GM23338 (cell line): ENCODE measurements at regions not wholly inside any gene's neighbourhood (a gene's known extent, or its start where the extent isn't known, plus 50 kb on each side); places are given as distances from the start of the nearest gene placed in this dataset.

Source experiments
- ATAC-seq: fragments of 200-7000 bp; cut with Tn5 transposase; 3 replicates; pipeline ENCODE4 v1.9.1; 2020
- DNase-seq: peaks from one replicate; pipeline ENCODE4 v3.0.0-alpha.2; 2015; ENCODE audit warnings: low spot score
- H2AFZ ChIP-seq: fragments of 200-600 bp; sonication (generic); 2 replicates; pipeline ENCODE4 v1.8.0; 2016; ENCODE audit warnings: antibody characterized with exemption, mild to moderate bottlenecking, moderate library complexity
- H3F3A ChIP-seq: fragments of 200-600 bp; sonication (generic); replicated peaks from 2 replicates; pipeline ENCODE4 v1.8.0; 2017; ENCODE audit warnings: antibody characterized with exemption, mixed run types, low read depth
- H3K27ac ChIP-seq: fragments of 200-600 bp; sonication (generic); 2 replicates; pipeline ENCODE4 v1.6.1; 2016; ENCODE audit warnings: low read depth
- H3K27me3 ChIP-seq: fragments of 200-600 bp; sonication (generic); 2 replicates; pipeline ENCODE4 v1.8.0; 2016; ENCODE audit warnings: mild to moderate bottlenecking, mixed run types, moderate library complexity; ENCODE audit not compliant: insufficient read depth
- H3K36me3 ChIP-seq: fragments of 200-600 bp; sonication (generic); 2 replicates; pipeline ENCODE4 v1.8.0; 2016; ENCODE audit warnings: mild to moderate bottlenecking; ENCODE audit not compliant: insufficient read depth
- H3K4me1 ChIP-seq: fragments of 200-600 bp; sonication (generic); 2 replicates; pipeline ENCODE4 v1.8.0; 2016; ENCODE audit warnings: mild to moderate bottlenecking, moderate library complexity; ENCODE audit not compliant: insufficient read depth
- H3K4me2 ChIP-seq: fragments of 200-600 bp; sonication (generic); 2 replicates; pipeline ENCODE4 v1.7.1; 2017; ENCODE audit warnings: mixed run types
- H3K4me3 ChIP-seq: fragments of 200-600 bp; sonication (generic); 2 replicates; pipeline ENCODE4 v1.6.1; 2016; ENCODE audit warnings: mixed run types
- H3K79me2 ChIP-seq: fragments of 200-600 bp; sonication (generic); replicated peaks from 2 replicates; pipeline ENCODE4 v1.8.0; 2017; ENCODE audit warnings: mild to moderate bottlenecking; ENCODE audit not compliant: insufficient read depth
- H3K9me2 ChIP-seq: fragments of 200-600 bp; sonication (generic); 2 replicates; pipeline ENCODE4 v1.8.0; 2017; ENCODE audit not compliant: insufficient read depth
- H4K20me1 ChIP-seq: fragments of 200-600 bp; sonication (generic); replicated peaks from 2 replicates; pipeline ENCODE4 v1.8.0; 2017; ENCODE audit warnings: mild to moderate bottlenecking; ENCODE audit not compliant: insufficient read depth
- H3K27ac Mint-ChIP-seq: 2 replicates; pipeline ENCODE4 v1.8.0; 2020; ENCODE audit warnings: inconsistent platforms, mild to moderate bottlenecking, moderate library complexity, mixed read lengths
- H3K27me3 Mint-ChIP-seq: 3 replicates; pipeline ENCODE4 v1.8.0; 2022; ENCODE audit warnings: low read depth, mild to moderate bottlenecking, moderate library complexity, mixed read lengths, inconsistent platforms; ENCODE audit not compliant: insufficient read depth, poor library complexity
- H3K36me3 Mint-ChIP-seq: 3 replicates; pipeline ENCODE4 v1.8.0; 2021; ENCODE audit warnings: low read depth, mild to moderate bottlenecking, inconsistent platforms, moderate library complexity, mixed read lengths
- H3K4me1 Mint-ChIP-seq: 3 replicates; pipeline ENCODE4 v1.8.0; 2020; ENCODE audit warnings: mild to moderate bottlenecking, inconsistent platforms, mixed read lengths
- H3K4me3 Mint-ChIP-seq: 3 replicates; pipeline ENCODE4 v1.8.0; 2021; ENCODE audit warnings: moderate library complexity, mild to moderate bottlenecking, inconsistent platforms, mixed read lengths
- H3K9me3 Mint-ChIP-seq: 3 replicates; pipeline ENCODE4 v1.8.0; 2020; ENCODE audit warnings: moderate library complexity, mild to moderate bottlenecking, inconsistent platforms, mixed read lengths
- CREB1 ChIP-seq: fragments of 250-450 bp; sonication (Bioruptor Pico); IDR thresholded peaks from 2 replicates; pipeline ENCODE4 v1.5.0; 2020; ENCODE audit warnings: low read depth, mild to moderate bottlenecking, moderate library complexity
- CTCF ChIP-seq, 2 experiments: fragments of 200-600 bp in 1 of 2; sonication (generic) in 1 of 2; conservative IDR thresholded peaks; 2 replicates each; pipeline versions ENCODE4 v1.5.1 to v1.6.1; 2016 to 2017; ENCODE audit warnings: antibody characterized with exemption in 2 of 2, low read depth in 2 of 2, mild to moderate bottlenecking in 2 of 2, moderate library complexity in 1 of 2
- ETS1 ChIP-seq: IDR thresholded peaks from 2 replicates; pipeline ENCODE4 v1.6.1; 2016; ENCODE audit warnings: antibody characterized with exemption
- EZH2 ChIP-seq: fragments of 200-600 bp; sonication (generic); IDR thresholded peaks from one replicate; pipeline ENCODE4 v1.8.0; 2017; ENCODE audit warnings: antibody characterized with exemption, mild to moderate bottlenecking, low read depth; ENCODE audit not compliant: unreplicated experiment
- EZH2phosphoT487 ChIP-seq: fragments of 200-600 bp; sonication (generic); IDR thresholded peaks from one replicate; pipeline ENCODE4 v1.8.1; 2018; ENCODE audit warnings: antibody characterized with exemption; ENCODE audit not compliant: unreplicated experiment
- JUNB ChIP-seq: IDR thresholded peaks from one replicate; pipeline ENCODE4 v1.6.1; 2016; ENCODE audit warnings: antibody characterized with exemption; ENCODE audit not compliant: unreplicated experiment
- NANOG ChIP-seq: IDR thresholded peaks from 2 replicates; pipeline ENCODE4 v1.6.1; 2016; ENCODE audit warnings: antibody characterized with exemption, borderline replicate concordance
- POLR2AphosphoS5 ChIP-seq: IDR thresholded peaks from 2 replicates; pipeline ENCODE4 v1.6.1; 2016; ENCODE audit warnings: antibody characterized with exemption, low read depth
- REST ChIP-seq: IDR thresholded peaks from one replicate; pipeline ENCODE4 v1.6.1; 2018; ENCODE audit warnings: antibody characterized with exemption; ENCODE audit not compliant: unreplicated experiment
- STAT1 ChIP-seq: IDR thresholded peaks from one replicate; pipeline ENCODE4 v1.6.1; 2016; ENCODE audit warnings: antibody characterized with exemption; ENCODE audit not compliant: unreplicated experiment
- ZNF114 ChIP-seq: fragments of 250-450 bp; sonication (Bioruptor Pico); IDR thresholded peaks from 2 replicates; pipeline ENCODE4 v1.5.0; 2020; ENCODE audit warnings: mild to moderate bottlenecking, moderate library complexity
- ZNF331 ChIP-seq: fragments of 250-450 bp; sonication (Bioruptor Pico); IDR thresholded peaks from 2 replicates; pipeline ENCODE4 v1.5.0; 2020; ENCODE audit warnings: low read depth, mild to moderate bottlenecking, moderate library complexity
- ZNF462 ChIP-seq: fragments of 250-450 bp; sonication (Bioruptor Pico); IDR thresholded peaks from 2 replicates; pipeline ENCODE4 v1.5.0; 2020; ENCODE audit warnings: mild to moderate bottlenecking, moderate library complexity

- DNase-seq (no peak), ATAC-seq (no peak)
- no peaks in the 10 kb centered on the region; the same call in 1 of the 3 replicates for H3K4me1 Mint-ChIP-seq
- H3K4me3 Mint-ChIP-seq, result no peak overlapping the region
- Histone ChIP-seq H3K27me3 (no peaks in the 10 kb centered on the region), H4K20me1 (no peaks in the 10 kb centered on the region), H3K36me3 (no peaks in the 10 kb centered on the region), H3K9me2 (no peaks in the 10 kb centered on the region), H3K27ac (no peak overlapping the region), H2AFZ (no peak overlapping the region), H3K4me3 (no peak overlapping the region), H3K79me2 (no peaks in the 10 kb centered on the region), H3K4me2 (no peak overlapping the region), H3F3A (no peaks in the 10 kb centered on the region), H3K4me1 (no peaks in the 10 kb centered on the region)
- TF ChIP-seq CREB1 (no peak), ETS1 (no peak), JUNB (no peak), ZNF331 (CRISPR knock-in tag) (no peak), ZNF114 (CRISPR knock-in tag) (no peak), EZH2 (no peak), EZH2phosphoT487 (no peak), NANOG (no peak), STAT1 (no peak), ZNF462 (CRISPR knock-in tag) (no peak), REST (no peak), CTCF (conservative IDR thresholded peaks at IDR 0.05; ENCODE audit: low read depth in 2 of 2) (no peak), POLR2AphosphoS5 (no peak)
- H3K27me3 Mint-ChIP-seq, result peaks cover 3% of the 10 kb centered on the region
- no peak overlapping the region for H3K27ac Mint-ChIP-seq
- H3K36me3 Mint-ChIP-seq, result no peaks in the 10 kb centered on the region
- peaks cover 3% of the 10 kb centered on the region; the same call in 2 of the 3 replicates for H3K9me3 Mint-ChIP-seq
Observed at GRCh38 chr5:179417696-179418095, 72.4 kb upstream of the ADAMTS2 start.
